Right lobe of liver (tissue), 6 donors: ENCODE measurements at regions not wholly inside any gene's neighbourhood (a gene's known extent, or its start where the extent isn't known, plus 50 kb on each side); places are given as distances from the start of the nearest gene placed in this dataset.
A peak's percentile ranks its signal among the peaks of the same experiment; 100 is the strongest.

ENCODE experiments used
- ATAC-seq, 4 donors: fragments of 200-7000 bp; cut with Tn5 transposase; one replicate each; pipeline ENCODE4 v1.9.1; 2020; ENCODE audit warnings: mild to moderate bottlenecking in 4 of 4, moderate library complexity in 4 of 4
- DNase-seq, 3 donors: peaks; one replicate each; pipeline ENCODE4 v3.0.0-alpha.2; 2020
- H3K27ac ChIP-seq, 3 donors: fragments of 200-600 bp; one replicate each; pipeline ENCODE4 v1.8.0; 2022
- H3K27me3 ChIP-seq, 2 donors: fragments of 200-600 bp; one replicate each; pipeline ENCODE4 v1.8.0; 2022
- H3K36me3 ChIP-seq, 4 donors: fragments of 200-600 bp; sonication (generic) in 1 of 4; one replicate each; pipeline versions ENCODE4 v1.5.1 to v1.8.0; 2017 to 2022; ENCODE audit warnings: control low read depth in 1 of 4
- H3K4me1 ChIP-seq, 4 donors: fragments of 200-600 bp; sonication (generic) in 1 of 4; one replicate each; pipeline versions ENCODE4 v1.5.1 to v1.8.0; 2017 to 2022; ENCODE audit warnings: control low read depth in 1 of 4
- H3K4me3 ChIP-seq, 3 donors: fragments of 200-600 bp; one replicate each; pipeline ENCODE4 v1.8.0; 2022
- H3K9me3 ChIP-seq, 4 donors: fragments of 200-600 bp; sonication (generic) in 1 of 4; one replicate each; pipeline versions ENCODE4 v1.5.1 to v1.8.0; 2017 to 2022; ENCODE audit warnings: control low read depth in 1 of 4
- POLR2A ChIP-seq: fragments of 450-650 bp; IDR thresholded peaks from one replicate; pipeline ENCODE4 v1.6.1; 2017; ENCODE audit warnings: antibody characterized with exemption, mild to moderate bottlenecking
- WGBS: methylation state at CpG from one replicate; pipeline ENCODE4 v1.1.6; 2018; ENCODE audit warnings: low coverage, low lambda C conversion rate; ENCODE audit not compliant: insufficient coverage; ENCODE audit errors: missing lambda C conversion rate; 5-methylcytosine and 5-hydroxymethylcytosine counted together
- intact Hi-C, 2 donors: fragments of 100-400 bp; cut with DNase I; formaldehyde crosslinking; loops; one replicate each; pipeline versions ENCODE4 v1.11.2 to v1.14.1; 2022
- TF ChIP-seq, protein P1 (sequence below), 4 donors: fragments of 200-600 bp in 3 of 4; fragments of 450-650 bp in 1 of 4; IDR thresholded peaks; one replicate each; pipeline versions ENCODE4 v1.5.1 to v1.8.0; 2016 to 2022; ENCODE audit warnings: antibody characterized with exemption in 4 of 4, mild to moderate bottlenecking in 2 of 4
- donor health status: DM: no; HTN: yes; CAD: no.
- donor health status: DM: no; HTN: no; CAD: no.
- donor health status: DM: no; HTN: no; CAD: no.
- donor health status: DM: no; HTN: yes; CAD: no.
- donor health status: DM: no; HTN: yes; CAD: no.

GRCh38 chr4:182089326-182089725, 153.9 kb upstream of the TENM3 start:
- Histone ChIP-seq H3K36me3 (no peaks in the 10 kb centered on the region), H3K4me1 (peaks cover 0 to 6% (median 0%) of the 10 kb centered on the region in 4 donors), H3K4me3 (no peak overlapping the region), H3K27me3 (no peaks in the 10 kb centered on the region), H3K27ac (no peak overlapping the region), H3K9me3 (no peaks in the 10 kb centered on the region)
- WGBS, result 49% methylated on average over 2 of the region's 2 CpGs
- DNase-seq, result no peak
- intact Hi-C loops, result no loop called here
- TF ChIP-seq POLR2A, result no peak
- TF ChIP-seq, protein P1, sequence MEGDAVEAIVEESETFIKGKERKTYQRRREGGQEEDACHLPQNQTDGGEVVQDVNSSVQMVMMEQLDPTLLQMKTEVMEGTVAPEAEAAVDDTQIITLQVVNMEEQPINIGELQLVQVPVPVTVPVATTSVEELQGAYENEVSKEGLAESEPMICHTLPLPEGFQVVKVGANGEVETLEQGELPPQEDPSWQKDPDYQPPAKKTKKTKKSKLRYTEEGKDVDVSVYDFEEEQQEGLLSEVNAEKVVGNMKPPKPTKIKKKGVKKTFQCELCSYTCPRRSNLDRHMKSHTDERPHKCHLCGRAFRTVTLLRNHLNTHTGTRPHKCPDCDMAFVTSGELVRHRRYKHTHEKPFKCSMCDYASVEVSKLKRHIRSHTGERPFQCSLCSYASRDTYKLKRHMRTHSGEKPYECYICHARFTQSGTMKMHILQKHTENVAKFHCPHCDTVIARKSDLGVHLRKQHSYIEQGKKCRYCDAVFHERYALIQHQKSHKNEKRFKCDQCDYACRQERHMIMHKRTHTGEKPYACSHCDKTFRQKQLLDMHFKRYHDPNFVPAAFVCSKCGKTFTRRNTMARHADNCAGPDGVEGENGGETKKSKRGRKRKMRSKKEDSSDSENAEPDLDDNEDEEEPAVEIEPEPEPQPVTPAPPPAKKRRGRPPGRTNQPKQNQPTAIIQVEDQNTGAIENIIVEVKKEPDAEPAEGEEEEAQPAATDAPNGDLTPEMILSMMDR (IDR thresholded peaks at IDR 0.05), result peak; percentile 20 to 53 (median 46)
- ATAC-seq, result peak in 3 of 4 donors; percentile 54 to 61 (median 55)

DNA sequence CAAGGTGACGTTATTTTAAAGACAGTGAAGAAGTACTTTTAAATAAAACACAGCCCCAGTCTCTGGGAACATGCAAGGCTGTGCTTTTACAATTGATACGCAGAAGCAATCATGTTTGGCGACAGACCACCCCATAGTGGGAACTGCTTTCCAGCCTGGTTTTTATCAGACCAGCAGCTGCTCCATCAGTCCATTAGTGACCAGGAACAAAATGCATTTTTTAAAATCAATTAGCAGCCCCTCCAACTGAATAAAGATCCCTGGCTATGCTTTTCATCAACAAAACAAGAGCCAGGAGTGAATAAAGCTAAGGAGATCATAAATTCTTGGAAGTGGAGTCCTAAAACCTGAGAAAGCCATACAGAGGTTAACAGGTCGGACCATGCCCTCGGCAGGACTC, 153.0 kb upstream of the TENM3 start:
- no peak for DNase-seq

GRCh38 chr4:182091128-182091527, 152.1 kb upstream of the TENM3 start:
- DNase-seq (no peak), ATAC-seq (peak; percentile 65 to 88 (median 80))
- Histone ChIP-seq H3K36me3 (no peaks in the 10 kb centered on the region), H3K27ac (no peak overlapping the region), H3K27me3 (no peaks in the 10 kb centered on the region), H3K4me3 (no peak overlapping the region), H3K4me1 (peaks cover 0 to 6% (median 0%) of the 10 kb centered on the region in 4 donors), H3K9me3 (no peaks in the 10 kb centered on the region)
- intact Hi-C loops, result no loop called here
- TF ChIP-seq, protein P1 (IDR thresholded peaks at IDR 0.05), result no peak
- no peak for TF ChIP-seq POLR2A
- 22% methylated on average over 4 of the region's 5 CpGs for WGBS

More for the DNA sequence above, 153.0 kb upstream of the TENM3 start:
- H3K9me3 ChIP-seq, result no peaks in the 10 kb centered on the region
- no peak for TF ChIP-seq POLR2A
- TF ChIP-seq, protein P1 (IDR thresholded peaks at IDR 0.05), result no peak
- H3K27me3 ChIP-seq, result no peaks in the 10 kb centered on the region
- no peaks in the 10 kb centered on the region for H3K36me3 ChIP-seq
- no peak overlapping the region for H3K4me3 ChIP-seq
- no peak overlapping the region for H3K27ac ChIP-seq
- intact Hi-C loops, result no loop called here
- peaks cover 0 to 6% (median 0%) of the 10 kb centered on the region in 4 donors for H3K4me1 ChIP-seq
- WGBS, result 65% methylated on average over 5 of the region's 5 CpGs
- no peak for ATAC-seq

DNA sequence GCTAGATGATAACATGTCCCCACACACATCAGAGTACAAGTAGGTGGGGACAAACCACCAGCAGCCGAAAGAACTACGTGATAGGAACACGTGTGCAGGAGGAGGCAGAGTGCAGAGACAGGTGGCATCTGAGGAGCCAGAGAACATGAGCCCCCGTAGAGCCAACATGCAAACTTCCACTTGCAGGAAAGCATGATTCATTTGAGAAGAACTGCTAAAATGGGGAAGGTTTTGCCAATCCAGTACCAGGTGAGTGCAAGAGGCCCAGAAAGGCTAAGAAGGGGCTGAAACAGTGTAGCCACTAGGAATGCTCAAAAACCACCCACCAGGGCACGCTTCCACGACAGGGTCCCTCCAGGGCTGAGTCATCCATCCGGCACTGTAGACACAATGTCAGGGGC, 149.8 kb upstream of the TENM3 start:
- Histone ChIP-seq H3K9me3 (no peaks in the 10 kb centered on the region), H3K27me3 (no peaks in the 10 kb centered on the region), H3K4me1 (peaks cover 0 to 6% (median 0%) of the 10 kb centered on the region in 4 donors), H3K27ac (no peak overlapping the region), H3K36me3 (no peaks in the 10 kb centered on the region), H3K4me3 (no peak overlapping the region)
- DNase-seq (no peak), ATAC-seq (no peak)
- intact Hi-C loops, result no loop called here
- 59% methylated on average over 7 of the region's 7 CpGs for WGBS
- no peak for TF ChIP-seq POLR2A
- TF ChIP-seq, protein P1 (IDR thresholded peaks at IDR 0.05), result no peak

GRCh38 chr4:182093935-182094334, 149.3 kb upstream of the TENM3 start:
- no peaks in the 10 kb centered on the region for H3K36me3 ChIP-seq
- no peaks in the 10 kb centered on the region for H3K9me3 ChIP-seq
- ATAC-seq, result no peak
- H3K4me1 ChIP-seq, result peaks cover 0 to 6% (median 0%) of the 10 kb centered on the region in 4 donors
- H3K4me3 ChIP-seq, result no peak overlapping the region
- TF ChIP-seq POLR2A, result no peak
- TF ChIP-seq, protein P1 (IDR thresholded peaks at IDR 0.05), result no peak
- no peak for DNase-seq
- H3K27me3 ChIP-seq, result no peaks in the 10 kb centered on the region
- WGBS, result 45% methylated on average over 2 of the region's 3 CpGs
- H3K27ac ChIP-seq, result no peak overlapping the region
- intact Hi-C loops, result no loop called here
